22Rv1 (cell line): ENCODE measurements at regions not wholly inside any gene's neighbourhood (a gene's known extent, or its start where the extent isn't known, plus 50 kb on each side); places are given as distances from the start of the nearest gene placed in this dataset.

Source experiments
- CTCF ChIP-seq: fragments of 450-650 bp; IDR thresholded peaks from 2 replicates; pipeline ENCODE4 v1.5.1; 2017; ENCODE audit warnings: mild to moderate bottlenecking
- ZFX ChIP-seq: fragments of 450-650 bp; IDR thresholded peaks from 2 replicates; pipeline ENCODE4 v1.6.1; 2017; ENCODE audit warnings: antibody characterized with exemption, borderline replicate concordance

- TF ChIP-seq CTCF, result no peak
- no peak for TF ChIP-seq ZFX
These were observed 129.5 kb upstream of the E2F8 start for GRCh38 chr11:19370100-19370861.
